NCI-H748 (cell line): ENCODE measurements at regions not wholly inside any gene's neighbourhood (a gene's known extent, or its start where the extent isn't known, plus 50 kb on each side); places are given as distances from the start of the nearest gene placed in this dataset.
"Not testable (repeated sequence)": the region's sequence is repeated elsewhere in the genome, so short reads cannot be mapped to it uniquely, and the experiment has no call there.

Experiments
- DNase-seq: peaks from one replicate; lab custom pipeline; 2025; ENCODE audit not compliant: unreplicated experiment; lab: John Stamatoyannopoulos, UW

- no peak for DNase-seq
These were observed 207.4 kb downstream of the OPA1 start for GRCh38 chr3:193800138-193801043.

- DNase-seq = no peak
These were observed 208.1 kb downstream of the OPA1 start for GRCh38 chr3:193801097-193801496.

GRCh38 chr3:193803288-193803687, 210.3 kb downstream of the OPA1 start:
- DNase-seq = peak; percentile 29

- peak; percentile 90 for DNase-seq
These were observed 212.4 kb downstream of the OPA1 start for GRCh38 chr3:193805448-193805847.

GRCh38 chr3:193808317-193808716, 215.3 kb downstream of the OPA1 start:
- DNase-seq = no peak

DNA sequence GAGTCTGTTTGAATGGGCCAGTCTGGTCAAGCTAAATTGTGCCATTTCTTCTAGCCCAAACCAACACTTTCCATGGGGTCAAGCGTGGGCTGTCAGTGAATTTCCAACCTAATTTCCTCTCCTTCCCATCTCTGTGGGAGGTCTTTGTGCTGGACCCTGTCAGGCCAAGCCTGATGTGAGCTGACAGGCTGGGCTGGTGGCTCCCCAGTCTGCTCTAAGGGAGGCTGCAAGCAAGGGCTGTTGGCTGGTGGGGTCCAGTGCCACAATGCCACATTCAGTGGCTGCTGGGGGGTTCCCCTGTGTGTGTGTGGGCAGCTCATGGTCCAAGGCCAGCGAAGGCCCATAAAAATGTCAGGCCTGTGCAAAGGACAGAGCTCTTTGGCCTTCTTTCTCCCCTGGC, 216.1 kb downstream of the OPA1 start:
- DNase-seq = no peak

- no peak for DNase-seq
These were observed 219.2 kb downstream of the OPA1 start for GRCh38 chr3:193812078-193812725.

- no peak for DNase-seq
These were observed 219.9 kb downstream of the OPA1 start for GRCh38 chr3:193812791-193813500.

- DNase-seq = no peak
These were observed 220.5 kb downstream of the OPA1 start for GRCh38 chr3:193813501-193813830.

- no peak for DNase-seq
These were observed 221.3 kb downstream of the OPA1 start for GRCh38 chr3:193814166-193814892.

GRCh38 chr3:193815246-193816027, 222.4 kb downstream of the OPA1 start:
- no peak for DNase-seq

- no peak for DNase-seq
These were observed 223.0 kb downstream of the OPA1 start for GRCh38 chr3:193816028-193816395.

DNA sequence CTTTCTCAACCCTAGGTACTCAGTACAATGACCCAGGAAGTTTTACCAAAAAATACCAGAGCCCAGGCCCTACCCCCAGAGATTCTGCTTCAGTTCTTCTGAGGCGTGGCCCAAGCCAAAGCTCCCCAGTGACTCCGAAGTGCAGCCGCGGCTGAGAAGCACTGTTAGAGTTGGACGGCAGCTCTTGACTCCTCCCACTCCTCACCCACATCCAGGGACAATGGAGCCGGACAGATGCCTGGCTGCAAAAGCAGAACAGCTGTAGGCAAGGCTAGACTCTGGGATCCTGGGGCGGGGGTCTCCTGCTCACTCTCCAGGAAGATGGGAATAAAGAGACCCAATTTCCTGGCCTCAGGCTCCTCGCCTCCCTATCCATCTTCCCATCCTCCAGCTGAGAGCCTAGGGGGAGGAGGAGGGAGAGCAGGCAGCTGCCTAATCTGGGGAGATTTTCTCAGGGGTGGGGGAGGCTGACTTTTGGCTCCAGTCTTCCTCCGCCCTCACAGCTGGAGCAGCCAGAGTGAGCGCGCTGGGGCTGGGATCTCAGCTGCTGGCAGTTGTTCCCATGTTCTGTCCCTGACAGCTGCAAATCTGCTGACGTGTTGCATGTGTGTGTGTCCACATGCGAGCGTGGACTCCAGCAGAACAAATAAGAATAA, 223.8 kb downstream of the OPA1 start:
- peak; percentile 75 for DNase-seq

DNA sequence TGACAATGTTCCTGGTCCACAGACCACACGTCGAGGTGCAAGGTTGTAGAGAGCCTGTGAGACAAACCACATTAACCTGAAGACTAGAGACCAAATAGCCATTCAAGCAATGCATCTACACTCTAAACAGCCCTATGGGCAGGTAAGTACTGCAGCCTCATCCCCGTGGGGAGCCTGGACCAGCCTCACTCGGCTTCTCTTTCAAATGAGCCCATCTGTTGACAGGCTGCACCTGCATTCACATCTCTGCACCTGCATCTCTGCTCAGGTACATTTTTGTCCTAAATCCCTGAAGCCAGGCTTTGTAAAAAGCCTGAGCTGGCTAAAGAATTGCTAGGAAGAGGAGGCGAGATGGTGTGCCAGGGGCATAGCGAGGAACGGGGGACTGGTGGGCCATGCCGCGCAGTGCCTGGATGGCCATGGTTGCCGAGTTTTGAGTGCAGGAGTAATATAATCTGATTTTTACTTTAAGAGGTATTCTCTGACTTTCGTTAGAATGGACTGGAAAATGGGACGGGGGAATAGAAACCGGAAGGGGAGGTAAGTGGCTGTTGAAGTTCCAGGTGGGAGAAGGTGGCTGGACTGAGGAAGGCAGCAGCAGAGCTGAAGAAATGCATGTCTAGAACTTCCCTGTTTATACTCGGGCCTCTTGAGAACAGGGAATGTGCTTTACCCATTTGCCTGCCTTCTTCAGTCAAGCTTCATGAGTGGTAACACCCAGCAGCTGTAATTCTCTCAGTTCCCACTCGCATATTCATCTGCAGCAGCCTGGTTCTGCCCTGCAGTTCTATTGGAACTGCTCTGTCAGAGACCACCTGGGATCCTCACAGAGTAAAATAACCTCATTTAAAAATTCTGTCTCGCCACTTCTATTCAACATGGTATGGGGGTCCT, 226.4 kb downstream of the OPA1 start:
- peak; percentile 32 for DNase-seq

DNA sequence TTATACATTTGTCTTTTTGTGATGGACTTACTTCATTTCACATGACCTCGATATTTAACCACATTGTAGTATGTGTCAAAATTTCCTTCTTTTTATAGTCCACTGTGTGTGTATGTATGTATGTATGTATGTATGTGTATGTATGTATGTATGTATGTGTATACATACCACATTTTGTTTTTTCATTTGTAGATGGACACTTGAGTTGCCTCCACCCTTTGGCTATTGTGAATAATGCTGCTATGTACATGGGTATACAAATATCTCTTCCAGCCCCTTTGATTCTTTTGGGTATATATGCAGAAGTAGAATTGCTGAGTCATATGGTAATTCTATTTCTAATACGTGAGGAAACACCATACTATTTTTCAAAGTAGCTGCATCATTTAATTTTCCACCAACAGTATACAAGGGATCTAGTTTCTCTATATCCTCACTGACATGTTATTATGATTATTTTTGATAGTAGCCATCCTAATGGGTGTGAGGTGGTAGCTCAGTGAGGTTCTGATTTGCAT, 228.2 kb downstream of the OPA1 start:
- no peak for DNase-seq

DNA sequence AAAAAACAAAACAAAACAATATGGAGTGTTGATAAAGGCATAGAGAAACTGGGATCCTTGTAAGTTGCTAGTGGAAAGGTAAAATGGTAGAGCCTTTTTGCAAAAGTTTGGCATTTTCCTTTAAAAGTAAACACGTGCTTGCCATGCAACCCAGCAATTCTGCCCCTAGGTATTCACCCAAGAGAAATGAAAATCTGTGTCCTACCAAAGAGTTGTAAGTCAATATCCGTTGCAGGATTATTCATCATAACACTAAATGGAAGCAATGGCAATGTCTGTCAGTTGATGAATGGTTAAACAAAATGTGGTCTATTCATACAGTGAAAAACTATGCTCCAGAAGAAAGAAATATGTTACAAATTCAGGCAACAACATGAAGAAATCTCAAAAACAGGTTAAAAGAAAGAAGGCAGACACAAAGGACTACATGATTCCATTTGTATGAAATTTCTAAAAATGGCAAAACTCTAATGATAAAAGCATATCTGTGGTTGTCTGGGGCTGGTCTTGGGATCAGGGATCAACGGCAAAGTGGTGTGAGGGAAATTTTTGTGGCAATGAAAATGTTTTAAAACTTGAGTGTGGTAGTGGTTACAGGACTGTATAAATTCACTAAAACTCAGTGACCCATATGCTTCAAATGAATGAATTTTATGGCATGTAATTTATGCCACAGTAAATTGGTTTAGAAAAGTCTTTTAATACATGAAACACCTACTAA, 229.6 kb downstream of the OPA1 start:
- no peak for DNase-seq

DNA sequence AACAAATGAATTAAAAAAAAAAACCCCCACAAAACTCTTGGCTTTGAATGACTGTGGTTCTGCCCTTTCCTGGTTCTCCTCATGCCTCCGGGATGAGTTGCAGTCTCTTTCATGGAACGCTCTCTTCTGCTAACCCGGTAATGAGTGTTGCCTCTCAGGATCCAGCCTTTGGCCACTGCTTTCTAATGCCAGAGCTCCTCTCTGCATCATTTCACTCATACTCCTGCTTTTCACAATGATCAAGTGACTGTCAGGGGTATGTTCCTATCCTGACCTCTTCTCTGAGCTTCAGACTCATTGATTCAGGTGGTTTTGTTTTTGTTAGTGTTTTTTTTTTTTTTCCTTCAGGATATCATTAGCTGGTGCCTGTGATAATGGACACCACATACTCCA, 230.2 kb downstream of the OPA1 start:
- DNase-seq = not testable (repeated sequence)

DNA sequence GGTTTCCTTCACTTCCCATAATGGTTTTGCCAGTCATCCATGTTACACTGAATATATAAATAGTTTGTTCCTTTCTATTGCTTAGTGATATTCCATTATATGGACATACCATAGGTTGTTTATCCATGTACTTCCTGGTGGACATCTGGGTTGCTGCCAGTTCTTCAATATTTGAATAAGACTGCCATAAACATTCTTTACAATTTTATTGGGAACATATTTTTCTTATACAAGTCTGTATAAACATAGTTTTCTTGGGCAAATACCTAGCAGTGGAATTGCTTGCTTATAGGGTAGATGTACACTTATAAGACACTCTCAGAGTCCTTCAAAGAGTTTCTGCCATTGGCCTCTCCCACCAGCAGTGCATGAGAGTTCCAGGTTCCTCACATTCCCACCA, 231.4 kb downstream of the OPA1 start:
- DNase-seq = no peak
